ENCODE measurements at regions not wholly inside any gene's neighbourhood (a gene's known extent, or its start where the extent isn't known, plus 50 kb on each side); places are given as distances from the start of the nearest gene placed in this dataset.
"Not testable (repeated sequence)": the region's sequence is repeated elsewhere in the genome, so short reads cannot be mapped to it uniquely, and the experiment has no call there.

GRCh38 chr4:188767496-188767895 lies 628.3 kb downstream of the TRIML1 start:
- no peak for DNase-seq

DNA sequence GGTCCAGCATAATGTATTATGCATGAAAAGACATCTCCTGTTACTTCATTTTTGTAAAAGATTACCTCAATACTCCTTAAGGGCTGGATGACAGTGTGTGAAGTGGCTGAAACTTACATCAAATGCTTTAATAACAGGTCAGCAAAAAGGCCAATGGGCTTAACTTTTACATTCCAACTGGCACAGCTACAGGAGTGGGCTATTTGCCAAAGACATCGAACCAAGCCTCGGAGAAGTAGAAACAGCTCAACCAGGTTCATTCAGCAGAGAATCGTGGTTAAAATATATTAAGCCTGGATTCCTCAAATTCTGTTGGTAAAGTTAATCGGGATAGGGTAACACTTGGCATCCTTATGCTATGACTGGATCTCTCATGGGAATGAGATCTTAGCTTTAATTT lies 639.7 kb downstream of the TRIML1 start:
- no peak for DNase-seq

DNA sequence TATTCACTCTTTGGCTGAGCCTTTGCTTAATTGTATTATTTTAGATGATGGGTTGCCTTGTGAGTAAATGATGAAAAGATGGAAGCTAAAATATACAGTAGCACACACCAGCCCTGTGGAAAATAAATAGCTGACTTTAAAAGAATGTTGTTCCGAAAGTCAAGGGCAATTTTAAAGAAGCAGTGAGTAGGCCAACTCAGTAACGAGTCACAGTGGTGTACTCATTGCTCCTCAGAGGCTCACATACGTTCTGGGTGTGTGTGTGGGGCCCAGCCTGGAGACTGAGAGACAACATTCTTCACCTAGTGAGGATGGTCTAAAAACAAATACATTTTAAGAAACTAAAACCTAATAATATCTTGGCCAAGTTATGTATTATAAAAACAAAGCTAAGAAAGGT lies 640.3 kb downstream of the TRIML1 start:
- no peak for DNase-seq

DNA sequence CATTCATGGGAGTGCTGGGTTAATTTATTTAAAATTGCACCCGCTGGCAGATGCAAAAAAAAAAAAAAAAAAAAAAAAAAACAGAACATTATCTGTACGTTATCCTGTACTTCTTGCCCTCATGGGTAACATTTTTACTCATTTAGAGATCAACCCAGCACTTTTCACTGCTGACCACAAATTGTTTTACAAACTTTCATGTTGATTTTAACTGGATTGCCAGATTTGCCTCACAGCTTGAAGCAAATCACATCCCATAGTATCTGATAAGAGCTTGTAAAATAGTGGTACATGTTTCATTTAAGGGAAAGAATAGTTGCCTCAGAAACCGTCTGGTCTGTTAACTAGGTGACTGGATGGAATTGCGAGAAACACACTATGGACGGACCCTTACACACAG lies 640.8 kb downstream of the TRIML1 start:
- no peak for DNase-seq

DNA sequence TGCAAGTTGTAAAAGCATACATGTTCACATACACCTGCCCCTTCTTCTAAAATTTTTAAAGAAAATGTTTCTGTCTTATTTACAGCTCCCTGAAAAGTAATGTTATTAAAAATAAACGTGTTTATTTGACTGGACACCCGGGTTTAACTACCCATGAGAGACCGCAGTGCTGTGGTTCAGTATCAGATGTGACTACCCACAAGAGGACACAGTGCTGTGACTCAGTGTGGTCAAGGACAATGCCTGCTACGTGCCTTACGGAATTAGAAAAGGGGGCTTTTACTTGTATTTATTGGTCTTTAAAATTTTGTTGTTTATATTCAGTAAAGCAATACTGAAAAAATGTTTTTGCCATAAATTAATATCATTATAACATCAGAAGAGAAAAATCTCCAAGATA lies 641.4 kb downstream of the TRIML1 start:
- no peak for DNase-seq

DNA sequence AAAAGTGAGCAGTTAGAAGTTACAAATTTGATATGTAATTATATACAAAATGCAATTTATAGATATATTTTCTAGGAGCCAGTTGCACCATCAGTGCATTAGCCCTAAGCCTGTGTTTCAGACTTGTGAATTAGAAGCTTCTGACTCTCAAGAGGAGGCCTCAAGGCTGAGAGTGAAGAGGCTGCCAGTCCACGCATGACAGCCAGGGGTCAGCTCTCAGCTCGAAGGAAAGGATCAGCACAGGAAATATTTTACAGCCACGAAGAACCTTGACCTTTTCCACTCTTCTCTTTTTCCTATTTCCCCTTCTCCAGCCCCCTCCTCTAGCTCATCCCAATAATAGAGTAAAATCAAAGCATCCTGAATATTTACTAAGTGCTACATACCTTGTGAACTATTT lies 642.4 kb downstream of the TRIML1 start:
- DNase-seq = no peak

DNA sequence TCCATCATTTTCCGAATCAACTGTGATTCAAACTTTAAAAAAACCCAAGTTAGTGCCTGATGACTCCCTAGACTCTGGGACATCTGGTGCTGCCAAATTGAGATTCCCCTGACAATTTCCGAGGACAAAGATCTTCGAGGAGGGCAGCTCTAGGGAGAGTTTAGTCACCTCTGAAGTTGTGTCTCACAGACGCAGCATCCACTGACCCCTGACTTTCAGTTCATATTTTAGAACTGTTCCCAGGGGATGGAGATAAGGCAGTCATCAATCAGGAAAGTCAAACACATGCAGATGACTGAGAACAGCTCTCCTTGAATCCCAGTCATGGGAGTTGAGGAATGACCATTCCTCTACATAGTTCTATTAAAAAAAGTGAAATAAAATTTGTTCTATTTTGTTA lies 643.9 kb downstream of the TRIML1 start:
- no peak for DNase-seq

DNA sequence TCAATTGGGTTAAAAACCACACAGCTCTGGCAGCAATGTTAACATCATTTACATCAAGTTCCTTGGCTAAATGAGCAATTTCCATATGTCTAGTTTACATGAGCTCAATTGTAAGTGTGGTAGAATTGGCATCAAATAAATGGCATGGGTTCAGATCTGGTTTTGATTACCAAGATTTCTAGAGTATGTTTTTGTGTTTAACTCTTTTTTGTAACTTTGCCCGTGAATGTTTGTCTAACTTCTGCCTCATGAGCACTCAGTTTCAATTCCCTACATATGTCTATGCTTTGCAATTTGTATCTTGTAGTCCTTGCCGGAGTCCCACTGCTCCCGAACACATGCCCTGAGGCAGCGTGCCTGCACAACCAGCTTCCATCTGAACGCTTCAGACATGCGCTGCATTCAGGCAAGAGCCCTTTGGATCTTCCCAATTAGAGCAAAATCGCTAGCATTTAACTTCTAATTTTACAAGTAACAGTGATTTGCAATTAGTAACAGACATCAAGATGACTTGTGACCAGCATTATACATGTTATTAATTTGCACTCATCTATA lies 644.4 kb downstream of the TRIML1 start:
- DNase-seq = no peak

DNA sequence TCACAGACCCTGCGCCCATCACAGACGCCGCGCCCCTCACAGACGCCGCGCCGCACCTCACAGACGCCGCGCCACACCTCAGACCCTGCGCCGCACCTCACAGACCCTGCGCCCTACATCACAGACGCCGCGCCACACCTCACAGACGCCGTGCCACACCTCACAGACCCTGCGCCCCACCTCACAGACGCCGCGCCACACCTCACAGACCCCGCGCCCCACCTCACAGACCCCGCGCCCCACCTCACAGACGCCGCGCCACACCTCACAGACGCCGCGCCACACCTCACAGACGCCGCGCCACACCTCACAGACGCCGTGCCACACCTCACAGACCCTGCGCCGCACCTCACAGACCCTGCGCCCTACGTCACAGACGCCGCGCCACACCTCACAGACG lies 657.4 kb downstream of the TRIML1 start:
- DNase-seq = not testable (repeated sequence)

- DNase-seq = not testable (repeated sequence)
Measured at GRCh38 chr4:188797011-188797410, 657.8 kb downstream of the TRIML1 start.

- DNase-seq = no peak
Measured at GRCh38 chr4:188804861-188805260, 665.6 kb downstream of the TRIML1 start.

- no peak for DNase-seq
Measured at GRCh38 chr4:188811121-188811520, 671.9 kb downstream of the TRIML1 start.

DNA sequence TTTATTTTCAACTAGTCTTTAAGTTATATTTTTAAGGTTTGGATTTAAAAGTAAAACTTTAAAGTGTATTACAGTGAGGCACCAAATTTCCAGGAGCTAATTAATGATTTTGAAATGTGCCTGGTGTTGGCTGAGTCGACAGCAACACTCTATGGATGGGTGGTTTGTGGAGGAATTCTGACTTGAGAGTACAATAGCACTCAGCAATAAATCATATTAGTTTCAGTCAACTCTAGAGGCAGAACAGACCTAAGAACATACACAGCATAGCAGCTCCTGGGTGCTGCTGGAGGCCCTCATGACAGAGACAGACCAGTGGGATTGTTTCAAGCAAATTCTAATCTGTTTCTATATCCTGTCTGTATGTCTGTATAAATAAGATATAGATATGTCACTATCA lies 673.4 kb downstream of the TRIML1 start:
- no peak for DNase-seq

- no peak for DNase-seq
Measured at GRCh38 chr4:188818300-188818699, 679.1 kb downstream of the TRIML1 start.

- no peak for DNase-seq
Measured at GRCh38 chr4:188819233-188819632, 680.0 kb downstream of the TRIML1 start.

GRCh38 chr4:188821500-188821899 lies 682.3 kb downstream of the TRIML1 start:
- no peak for DNase-seq

DNA sequence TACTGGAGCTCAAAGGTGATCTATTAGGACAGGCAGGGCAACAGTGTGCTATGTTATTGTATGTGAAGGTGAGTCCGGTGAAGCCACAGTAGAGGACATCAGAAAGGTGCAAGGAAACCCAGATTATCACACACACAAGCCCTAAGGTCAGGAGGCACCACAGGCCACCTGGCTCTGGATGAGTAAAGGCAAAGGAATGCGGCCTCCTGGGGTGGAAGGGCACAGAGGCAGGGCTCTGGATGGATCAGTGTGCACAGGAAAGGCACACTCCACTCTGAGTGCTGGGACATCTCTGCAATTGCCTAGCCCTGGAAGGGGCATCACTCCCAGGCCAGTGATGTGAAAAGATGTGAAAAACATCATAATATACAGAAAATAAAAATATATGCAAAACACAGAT lies 683.5 kb downstream of the TRIML1 start:
- no peak for DNase-seq

GRCh38 chr4:188824553-188824952 lies 685.3 kb downstream of the TRIML1 start:
- no peak for DNase-seq

DNA sequence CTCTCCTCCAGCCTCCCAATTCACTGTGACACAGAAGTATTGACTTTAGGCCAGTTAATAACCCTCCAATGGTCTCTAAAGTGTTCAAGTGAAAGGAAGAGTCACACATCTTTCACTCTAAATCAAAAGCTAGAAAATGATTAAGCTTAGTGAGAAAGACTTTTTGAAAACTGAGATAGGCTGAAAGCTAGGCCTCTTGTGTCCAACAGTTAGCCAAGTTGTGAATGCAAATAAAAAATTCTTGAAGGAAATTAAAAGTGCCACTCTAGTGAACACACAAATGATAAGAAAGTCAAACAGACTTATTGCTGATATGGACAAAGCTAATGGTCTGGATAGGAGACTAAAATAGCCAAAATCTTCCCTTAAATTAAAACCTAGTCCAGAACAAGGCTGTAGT lies 687.2 kb downstream of the TRIML1 start:
- no peak for DNase-seq

DNA sequence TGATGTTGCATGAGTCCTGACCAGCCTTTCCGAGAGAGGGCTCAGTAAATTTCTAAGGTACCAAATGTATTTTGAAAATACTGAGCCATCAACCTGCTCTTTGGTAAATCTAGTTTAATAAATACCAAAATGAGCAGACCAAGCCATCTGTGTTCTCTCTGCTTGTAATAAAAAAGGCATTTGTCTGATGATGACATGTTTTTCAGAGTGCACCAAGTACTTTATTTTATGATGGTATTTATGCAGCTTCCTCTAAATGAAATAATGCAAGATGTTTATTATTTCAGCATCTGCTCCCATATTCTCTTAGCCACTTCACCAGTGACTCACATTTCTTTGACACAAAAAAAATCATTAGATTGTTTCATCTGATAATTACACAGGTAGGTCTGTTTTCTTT lies 700.5 kb downstream of the TRIML1 start:
- no peak for DNase-seq

- no peak for DNase-seq
Measured at GRCh38 chr4:188841523-188841922, 702.3 kb downstream of the TRIML1 start.

DNA sequence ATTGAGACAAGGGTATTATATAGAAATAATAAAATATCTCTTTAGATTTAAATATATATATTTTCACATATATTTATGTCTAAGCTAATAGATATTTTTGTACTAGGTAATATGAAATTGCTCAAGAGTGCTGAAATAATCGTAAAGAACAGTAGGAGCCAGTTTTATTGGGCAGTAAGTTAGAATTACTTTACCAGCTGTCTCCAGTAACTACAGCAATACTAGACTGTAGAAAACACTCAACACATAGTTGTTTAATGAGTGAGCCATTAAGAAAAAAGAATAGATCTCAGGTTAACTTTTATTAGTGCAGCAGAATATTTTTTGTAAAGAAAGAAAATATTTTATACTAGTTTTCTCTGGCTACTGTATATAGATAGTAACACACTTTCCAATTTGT lies 715.2 kb downstream of the TRIML1 start:
- DNase-seq = no peak

DNA sequence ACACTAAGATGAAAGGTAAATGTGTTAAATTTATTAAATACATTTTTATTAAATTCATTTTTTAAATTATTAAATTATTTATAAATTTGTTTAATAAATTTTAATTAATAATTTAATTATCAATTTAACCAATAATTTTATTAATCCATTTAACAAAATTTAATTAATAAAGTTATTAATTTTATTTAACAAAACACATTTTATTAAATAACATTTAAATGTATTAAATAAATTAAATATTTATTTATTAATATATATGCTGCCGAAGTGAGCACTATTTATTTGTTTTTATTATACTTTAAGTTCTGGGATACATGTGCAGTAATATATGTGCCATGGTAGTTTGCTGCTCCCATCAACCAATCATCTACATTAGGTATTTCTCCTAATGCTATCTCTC lies 719.5 kb downstream of the TRIML1 start:
- no peak for DNase-seq

DNA sequence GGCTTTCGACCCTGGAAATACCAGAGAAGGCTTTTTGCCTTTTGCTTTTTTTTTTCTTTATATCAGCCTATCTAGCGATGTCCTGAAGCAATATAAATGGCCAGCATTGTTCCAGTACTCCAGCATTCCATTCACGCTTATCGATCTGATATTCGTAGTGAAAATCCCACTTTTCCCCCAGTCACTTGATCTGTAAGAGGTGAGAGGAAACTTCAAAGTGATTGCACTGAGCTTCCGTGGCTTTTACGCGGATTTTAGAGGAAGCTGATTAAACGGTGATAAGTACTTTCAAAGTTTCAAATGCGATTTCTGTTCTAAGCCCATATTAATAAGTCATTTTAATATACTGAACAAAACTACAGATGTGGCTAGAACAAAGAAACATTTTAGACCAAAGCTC lies 725.5 kb downstream of the TRIML1 start:
- no peak for DNase-seq

DNA sequence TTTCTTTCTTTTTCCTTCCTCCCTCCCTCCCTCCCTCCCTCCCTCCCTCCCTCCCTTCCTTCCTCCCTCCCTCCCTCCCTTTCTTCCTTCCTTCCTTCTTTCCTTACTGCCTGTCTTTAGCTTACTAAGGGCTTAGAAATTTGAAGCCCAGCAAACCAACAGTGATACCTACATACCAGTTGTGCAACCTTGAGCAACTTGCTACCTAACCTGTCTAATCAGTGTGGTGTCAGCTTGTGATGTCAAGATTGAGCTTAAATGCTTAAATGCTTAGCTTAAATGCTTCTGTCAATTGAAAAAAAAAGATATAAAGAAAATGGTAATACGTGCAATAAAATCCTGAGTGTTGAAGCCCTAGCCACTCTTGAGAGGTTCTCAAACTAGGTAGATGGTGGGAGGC lies 728.6 kb downstream of the TRIML1 start:
- no peak for DNase-seq

- DNase-seq = no peak
Measured at GRCh38 chr4:188869581-188869980, 730.3 kb downstream of the TRIML1 start.
